K562 (cell line): ENCODE measurements at regions not wholly inside any gene's neighbourhood (a gene's known extent, or its start where the extent isn't known, plus 50 kb on each side); places are given as distances from the start of the nearest gene placed in this dataset.

Experiments used
- ARID3A ChIP-seq: IDR thresholded peaks from 2 replicates; pipeline ENCODE4 v1.6.1; 2012; ENCODE audit warnings: low read depth, low read length, improper control_type of control experiment, borderline replicate concordance
- CGGBP1 ChIP-seq: fragments of 250-450 bp; sonication (Bioruptor Pico); IDR thresholded peaks from 2 replicates; pipeline ENCODE4 v1.9.0; 2021; ENCODE audit warnings: mild to moderate bottlenecking
- CREBBP ChIP-seq: IDR thresholded peaks from one replicate; pipeline ENCODE4 v1.6.1; 2012; ENCODE audit warnings: low read depth, mild to moderate bottlenecking, control low read depth, inconsistent platforms, low read length
- CTCF ChIP-seq, 3 experiments: IDR thresholded peaks in 2 of 3; conservative IDR thresholded peaks in 1 of 3; 2 replicates each; pipeline ENCODE4 v1.5.1; 2011 to 2012; ENCODE audit warnings: low read length in 3 of 3, mild to moderate bottlenecking in 3 of 3, control low read depth in 2 of 3, improper control_type of control experiment in 1 of 3, inconsistent platforms in 1 of 3, low read depth in 1 of 3, mixed read lengths in 1 of 3, moderate library complexity in 1 of 3; ENCODE audit not compliant: insufficient read depth in 2 of 3
- ELF1 ChIP-seq: fragments of 200-800 bp; sonication (Bioruptor generic); IDR thresholded peaks from 2 replicates; pipeline ENCODE4 v1.6.1; 2016; ENCODE audit warnings: missing genetic modification characterization, missing compliant biosample characterization
- GTF2E2 ChIP-seq: fragments of 200-800 bp; sonication (Bioruptor generic); IDR thresholded peaks from 2 replicates; pipeline ENCODE4 v1.6.1; 2016; ENCODE audit warnings: missing genetic modification characterization, missing compliant biosample characterization
- HDAC2 ChIP-seq: fragments of 450-650 bp; IDR thresholded peaks from 2 replicates; pipeline ENCODE4 v1.6.1; 2016; ENCODE audit warnings: mild to moderate bottlenecking
- HNRNPLL ChIP-seq: fragments of 200-400 bp; formaldehyde crosslinking; IDR thresholded peaks from 2 replicates; pipeline ENCODE4 v1.6.1; 2017; ENCODE audit warnings: low read length, low read depth, mild to moderate bottlenecking; ENCODE audit not compliant: poor library complexity, severe bottlenecking
- IRF9 ChIP-seq: fragments of 450-650 bp; IDR thresholded peaks from 2 replicates; pipeline ENCODE4 v1.6.1; 2016; ENCODE audit warnings: missing biosample characterization, missing genetic modification characterization
- NR2C2 ChIP-seq, 2 experiments: fragments of 200-800 bp in 1 of 2; sonication (Bioruptor generic) in 1 of 2; sonication (generic) in 1 of 2; formaldehyde crosslinking in 1 of 2; IDR thresholded peaks; 2 replicates each; pipeline versions ENCODE4 v1.6.1 to v1.8.0; 2016 to 2022; ENCODE audit warnings: mild to moderate bottlenecking in 1 of 2, missing compliant biosample characterization in 1 of 2, missing genetic modification characterization in 1 of 2, missing genetic modification reagents in 1 of 2
- PBX2 ChIP-seq, 2 experiments: IDR thresholded peaks in 1 of 2; conservative IDR thresholded peaks in 1 of 2; 2 replicates each; pipeline ENCODE4 v1.6.1; 2016; ENCODE audit warnings: low read depth in 2 of 2, mild to moderate bottlenecking in 1 of 2, missing compliant biosample characterization in 1 of 2, missing genetic modification characterization in 1 of 2, moderate library complexity in 1 of 2
- PRPF4 ChIP-seq: fragments of 200-400 bp; formaldehyde crosslinking; IDR thresholded peaks from one replicate; pipeline ENCODE4 v1.6.1; 2017; ENCODE audit warnings: low read length, low read depth, mild to moderate bottlenecking; ENCODE audit not compliant: insufficient read depth, poor library complexity, severe bottlenecking
- SIX5 ChIP-seq, 2 experiments: IDR thresholded peaks; 2 replicates each; pipeline ENCODE4 v1.6.1; 2011; ENCODE audit warnings: low read length in 2 of 2, borderline replicate concordance in 1 of 2, low read depth in 1 of 2, mild to moderate bottlenecking in 1 of 2, moderate library complexity in 1 of 2; ENCODE audit not compliant: insufficient read depth in 1 of 2

- TF ChIP-seq CTCF (IDR thresholded peaks at IDR 0.05 in 2 of 3, conservative IDR thresholded peaks at IDR 0.05 in 1 of 3; ENCODE audit: insufficient read depth in 2 of 3, low read depth in 1 of 3, low read length in 3 of 3): peak; percentile 66 to 71 (median 67)
- TF ChIP-seq GTF2E2: no peak
- TF ChIP-seq ELF1 (tag): no peak
- TF ChIP-seq SIX5 (IDR thresholded peaks at IDR 0.05; ENCODE audit: borderline replicate concordance in 1 of 2, insufficient read depth in 1 of 2, low read depth in 1 of 2, low read length in 2 of 2): no peak
- TF ChIP-seq ARID3A: no peak
- no peak for TF ChIP-seq PBX2 (CRISPR knock-in tag; IDR thresholded peaks at IDR 0.05; ENCODE audit: low read depth)
- 0 out of 2 replicates have a peak, but pooled peaks have one; percentile 34 for TF ChIP-seq PBX2 (tag; conservative IDR thresholded peaks at IDR 0.05; ENCODE audit: low read depth)
- TF ChIP-seq IRF9 (tag): no peak
- TF ChIP-seq CGGBP1: no peak
- TF ChIP-seq NR2C2 (CRISPR knock-in tag; IDR thresholded peaks at IDR 0.05): no peak
- peak; percentile 27; the same call in 1 of the 2 replicates for TF ChIP-seq NR2C2 (tag; IDR thresholded peaks at IDR 0.05)
- TF ChIP-seq PRPF4: no peak
- no peak for TF ChIP-seq HDAC2
- no peak for TF ChIP-seq HNRNPLL
- TF ChIP-seq CREBBP: no peak
Measured at GRCh38 chr7:21261627-21262594, 166.0 kb upstream of the SP4 start (continued).
